NCI-H1436 (cell line): ENCODE measurements at regions not wholly inside any gene's neighbourhood (a gene's known extent, or its start where the extent isn't known, plus 50 kb on each side); places are given as distances from the start of the nearest gene placed in this dataset.

Source experiments
- DNase-seq: peaks from one replicate; lab custom pipeline; 2025; lab: John Stamatoyannopoulos, UW

DNA sequence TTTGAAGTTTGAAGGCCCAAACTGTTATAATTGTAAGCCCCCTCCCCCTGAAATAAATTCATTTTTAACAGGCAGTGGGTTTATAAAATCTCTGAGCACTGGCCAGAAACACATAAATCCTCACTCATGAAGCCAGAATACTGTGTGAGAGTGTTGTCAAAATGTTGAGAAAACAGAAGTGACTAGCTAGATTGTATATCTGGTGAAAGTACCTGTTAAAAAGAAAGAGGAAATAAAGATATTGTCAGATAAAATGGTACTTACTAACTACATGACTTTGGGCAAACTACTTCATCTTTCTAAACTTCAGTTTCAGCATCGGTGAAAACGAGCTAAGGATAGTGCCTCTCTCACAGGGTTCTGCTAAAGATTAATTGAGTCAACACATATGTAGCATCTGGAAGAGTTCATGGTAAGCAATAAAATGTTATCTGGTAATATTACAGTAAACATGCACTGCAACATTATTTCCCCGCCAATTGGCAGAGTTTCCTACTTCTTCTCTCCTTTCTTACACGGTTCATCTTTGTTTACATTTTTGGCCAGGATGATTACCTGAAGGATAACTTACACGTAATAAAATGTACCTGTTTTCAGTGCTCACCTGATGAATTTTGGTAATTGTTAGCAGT lies 202.5 kb upstream of the CHRM2 start:
- no peak for DNase-seq

- no peak for DNase-seq
Observed at GRCh38 chr7:136664537-136664936, 203.9 kb upstream of the CHRM2 start.

- no peak for DNase-seq
Observed at GRCh38 chr7:136657482-136657921, 210.9 kb upstream of the CHRM2 start.

DNA sequence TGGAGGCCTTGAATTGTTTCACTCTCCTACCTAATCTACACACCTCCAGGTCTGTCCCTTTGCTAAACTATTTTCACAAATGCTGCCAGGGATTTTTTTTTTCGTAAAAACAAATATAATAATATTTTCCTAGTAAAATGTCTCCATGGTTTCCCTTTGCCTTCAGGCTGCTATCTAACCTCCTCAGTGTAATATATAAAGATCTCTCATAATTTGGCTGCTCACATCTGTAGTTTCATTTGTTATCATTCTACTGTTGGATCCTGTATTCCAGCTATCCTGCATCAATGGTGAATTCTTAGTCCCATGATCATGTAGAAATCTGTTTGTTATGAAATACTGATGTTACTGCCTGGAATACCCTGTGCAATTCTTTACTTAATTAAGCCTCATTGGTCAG lies 211.9 kb upstream of the CHRM2 start:
- DNase-seq, result no peak

GRCh38 chr7:136655414-136655813 lies 213.0 kb upstream of the CHRM2 start:
- no peak for DNase-seq

- no peak for DNase-seq
Observed at GRCh38 chr7:136654406-136654805, 214.0 kb upstream of the CHRM2 start.

- no peak for DNase-seq
Observed at GRCh38 chr7:136652635-136653370, 215.6 kb upstream of the CHRM2 start.

GRCh38 chr7:136640977-136641376 lies 227.5 kb upstream of the CHRM2 start:
- no peak for DNase-seq

DNA sequence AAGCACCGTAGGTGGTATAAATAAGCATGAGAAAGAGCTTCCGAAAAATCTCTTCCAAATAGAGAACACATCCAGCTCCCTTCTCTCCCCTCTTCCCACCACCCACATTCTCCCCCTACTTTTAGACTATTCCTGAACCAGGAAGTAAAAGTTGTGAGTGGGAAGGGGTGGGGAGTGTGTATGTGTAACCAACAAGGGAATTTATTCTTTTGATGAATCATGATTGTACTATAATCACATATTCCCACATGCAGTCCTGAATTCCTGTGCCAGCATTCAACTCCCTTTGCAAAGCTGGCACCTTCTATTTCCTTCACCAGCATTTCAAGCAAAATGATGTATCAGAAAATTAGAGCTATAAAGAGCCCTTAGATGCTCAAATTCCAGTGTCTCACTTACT lies 230.6 kb upstream of the CHRM2 start:
- no peak for DNase-seq

DNA sequence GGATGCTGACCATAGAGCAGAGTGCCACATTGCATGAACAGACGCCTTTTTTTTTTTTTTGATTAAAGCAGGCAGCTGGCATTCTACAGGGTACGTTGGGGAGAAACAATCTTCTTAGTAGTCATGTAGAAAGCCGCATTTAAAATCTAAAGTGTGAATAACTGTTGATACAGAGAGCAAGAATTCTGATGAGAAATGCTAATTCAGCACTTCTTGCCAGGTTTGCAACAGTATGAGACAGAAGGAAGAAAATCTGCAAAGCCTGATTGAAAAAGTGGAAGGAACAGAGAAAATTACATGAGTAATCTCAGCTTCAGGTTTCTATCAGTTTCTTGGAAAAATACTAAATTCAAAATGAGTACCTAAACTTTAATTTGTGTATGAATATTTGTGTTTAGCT lies 232.7 kb upstream of the CHRM2 start:
- DNase-seq, result no peak

- no peak for DNase-seq
Observed at GRCh38 chr7:136618818-136619217, 249.6 kb upstream of the CHRM2 start.

DNA sequence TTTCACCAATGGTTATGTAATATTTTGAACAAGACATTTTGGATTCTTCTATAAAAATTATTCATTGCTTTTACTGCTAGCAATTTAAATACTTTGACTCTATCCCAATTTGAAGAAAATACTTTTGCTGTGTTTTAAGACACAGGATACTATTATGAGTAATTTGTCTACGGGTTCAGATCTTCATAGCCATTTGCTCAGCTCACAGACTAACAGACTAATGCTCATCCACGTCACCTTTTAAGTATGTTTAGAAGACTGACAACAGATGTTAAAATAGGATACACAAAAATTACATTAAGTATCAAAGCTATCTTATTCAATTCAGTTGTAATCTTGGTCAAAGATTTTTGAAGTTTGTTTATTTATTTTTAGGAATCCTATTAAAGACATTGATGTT lies 251.3 kb upstream of the CHRM2 start:
- DNase-seq, result no peak

GRCh38 chr7:136605532-136606329 lies 262.7 kb upstream of the CHRM2 start:
- DNase-seq, result no peak

- DNase-seq, result no peak
Observed at GRCh38 chr7:136601772-136602171, 266.7 kb upstream of the CHRM2 start.

- DNase-seq, result no peak
Observed at GRCh38 chr7:136600475-136600874, 268.0 kb upstream of the CHRM2 start.

DNA sequence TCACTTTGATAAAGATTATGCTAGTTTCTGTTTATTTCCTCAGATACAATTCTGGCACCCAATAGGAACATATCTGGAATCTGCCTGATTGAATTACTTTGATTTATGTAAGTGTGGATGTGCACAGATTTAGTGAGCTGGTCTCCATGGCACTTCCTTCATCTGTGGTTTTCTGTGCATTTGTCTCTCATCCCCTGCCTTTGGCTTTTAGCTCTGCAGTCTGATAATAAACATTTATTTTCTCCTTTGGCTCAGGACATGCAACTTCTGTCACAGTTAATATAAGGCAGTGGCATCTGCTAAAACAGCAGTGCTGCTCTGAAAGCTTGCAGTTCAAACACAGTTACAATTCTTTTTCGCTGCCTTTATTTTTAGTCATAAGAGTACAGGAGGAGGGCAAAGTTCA lies 273.7 kb upstream of the CHRM2 start:
- DNase-seq, result no peak

DNA sequence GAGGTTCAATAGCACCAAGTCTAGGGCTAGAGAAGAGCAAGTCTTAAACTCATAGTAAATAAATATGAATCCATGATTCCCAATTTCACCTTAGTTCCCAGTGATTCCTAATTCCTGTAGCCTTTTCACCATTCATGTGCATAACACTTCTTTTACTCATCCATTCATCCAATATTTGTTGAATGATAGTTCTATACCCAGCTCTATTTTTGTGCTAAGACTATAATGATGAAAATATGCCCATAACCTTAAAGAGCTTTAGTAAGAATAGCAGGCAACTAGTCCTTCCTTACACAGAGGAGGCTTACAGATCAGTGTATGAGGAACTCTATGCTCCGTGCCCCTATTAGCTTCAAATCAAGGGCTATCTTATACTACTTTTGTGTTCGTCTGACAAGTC lies 280.2 kb upstream of the CHRM2 start:
- no peak for DNase-seq

DNA sequence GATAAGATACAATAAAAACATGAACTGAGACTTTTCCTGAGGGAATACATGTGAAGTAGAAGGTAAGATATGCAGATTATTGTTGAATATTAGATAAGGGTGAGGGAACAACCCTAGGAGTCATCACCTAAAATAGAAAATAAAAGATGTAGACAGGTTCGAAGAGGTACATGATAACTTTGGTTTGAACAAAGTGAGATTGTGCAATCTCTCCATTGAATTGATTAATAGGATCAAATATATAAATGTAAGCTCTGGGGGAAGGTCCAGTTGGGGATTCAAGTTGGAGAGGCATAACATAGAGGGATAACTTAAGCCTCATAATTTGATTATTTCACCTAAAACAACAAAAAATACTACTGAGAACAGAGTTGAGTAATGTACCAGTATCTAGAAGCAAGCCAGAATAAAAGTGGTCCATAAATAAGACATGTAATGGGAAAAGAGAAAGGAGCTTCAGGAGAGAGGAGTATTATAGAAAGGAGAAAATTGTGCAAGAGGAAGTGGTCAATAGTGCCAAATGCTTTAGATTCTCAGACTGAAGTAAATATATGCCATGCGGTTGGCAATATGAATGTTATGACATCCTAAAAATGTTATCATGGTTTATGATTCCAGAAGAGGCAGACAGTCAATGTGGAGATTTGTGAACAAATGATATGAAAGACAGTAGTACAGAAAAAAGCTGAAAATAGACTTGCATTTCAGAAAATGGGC lies 282.3 kb upstream of the CHRM2 start:
- no peak for DNase-seq

- DNase-seq, result no peak
Observed at GRCh38 chr7:136566491-136566890, 302.0 kb upstream of the CHRM2 start.

GRCh38 chr7:136555933-136556332 lies 312.5 kb upstream of the CHRM2 start:
- peak; percentile 73 for DNase-seq

DNA sequence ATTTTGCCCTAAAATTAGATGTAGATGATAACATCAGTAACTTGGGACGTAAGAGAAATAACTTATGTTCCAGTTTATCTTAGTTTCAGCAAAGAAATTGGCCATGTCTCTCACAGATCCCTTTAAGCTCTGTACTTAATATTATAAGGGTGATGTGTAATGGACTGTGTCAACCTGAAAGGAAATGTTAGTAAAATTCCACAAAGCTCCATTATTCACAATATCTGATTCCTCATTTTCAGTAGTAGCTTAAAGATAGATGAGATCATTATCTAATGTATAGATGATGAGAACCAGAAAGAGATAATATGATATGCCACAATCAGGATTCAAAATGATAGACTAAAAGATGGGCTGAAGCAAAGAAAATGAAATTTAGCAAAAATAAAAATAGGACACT lies 316.8 kb upstream of the CHRM2 start:
- no peak for DNase-seq

DNA sequence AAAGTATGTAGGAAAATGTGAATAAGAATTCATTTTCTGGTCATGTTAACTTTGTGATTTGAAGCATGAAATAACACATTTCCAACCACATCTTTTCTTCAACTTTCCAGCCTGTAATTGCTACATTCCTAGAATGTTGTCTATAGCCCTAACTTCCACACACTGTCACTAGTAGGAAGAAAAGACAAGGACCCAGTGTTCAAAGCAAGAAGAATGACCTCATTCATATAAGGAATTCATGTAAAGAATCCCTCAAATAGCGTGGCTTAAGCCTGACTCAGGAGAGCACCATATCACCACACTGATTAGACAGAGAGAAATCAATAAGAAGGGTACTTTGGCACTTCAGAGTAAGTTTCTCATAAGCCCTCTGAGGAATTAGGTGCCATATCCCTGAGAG lies 318.7 kb upstream of the CHRM2 start:
- DNase-seq, result no peak
